Head of caudate nucleus (tissue), 42 donors: ENCODE measurements at regions not wholly inside any gene's neighbourhood (a gene's known extent, or its start where the extent isn't known, plus 50 kb on each side); places are given as distances from the start of the nearest gene placed in this dataset.
"Not testable (repeated sequence)": the region's sequence is repeated elsewhere in the genome, so short reads cannot be mapped to it uniquely, and the experiment has no call there.

Experiments
- DNase-seq, 42 donors: peaks; one replicate each; pipeline versions ENCODE4 v3.0.0 to v3.0.0-alpha.2; 2020 to 2021; ENCODE audit warnings: mixed read lengths in 7 of 42
- intact Hi-C: fragments of 100-400 bp; cut with DNase I; formaldehyde crosslinking; loops from one replicate; pipeline ENCODE4 v1.15.0; 2022

GRCh38 chr2:7132753-7133152 lies 215.5 kb downstream of the RNF144A start:
- intact Hi-C loops, result no loop called here

GRCh38 chr2:7133521-7133920 lies 216.3 kb downstream of the RNF144A start:
- no peak for DNase-seq
- intact Hi-C loops, result no loop called here

More at GRCh38 chr2:7132753-7133152, 215.5 kb downstream of the RNF144A start:
- DNase-seq, result no peak

DNA sequence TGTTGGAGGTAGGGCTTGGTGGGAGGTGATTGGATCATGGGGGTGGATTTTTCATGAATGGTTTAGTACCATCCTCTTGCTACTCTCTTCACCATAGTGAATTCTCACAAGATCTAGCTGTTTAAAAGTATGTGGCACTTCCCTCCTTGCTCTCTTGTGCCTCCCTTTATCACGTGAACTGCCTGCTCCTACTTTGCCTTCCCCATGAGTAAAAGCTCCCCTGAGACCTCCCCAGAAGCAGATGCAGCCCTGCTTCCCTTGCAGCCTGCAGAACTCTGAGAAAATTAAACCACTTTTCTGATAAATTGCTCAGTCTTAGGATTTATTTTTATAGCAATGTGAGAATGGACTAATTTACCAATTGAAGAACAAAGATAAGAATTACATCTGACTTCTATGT lies 223.1 kb downstream of the RNF144A start:
- intact Hi-C loops, result no loop called here
- DNase-seq, result no peak

DNA sequence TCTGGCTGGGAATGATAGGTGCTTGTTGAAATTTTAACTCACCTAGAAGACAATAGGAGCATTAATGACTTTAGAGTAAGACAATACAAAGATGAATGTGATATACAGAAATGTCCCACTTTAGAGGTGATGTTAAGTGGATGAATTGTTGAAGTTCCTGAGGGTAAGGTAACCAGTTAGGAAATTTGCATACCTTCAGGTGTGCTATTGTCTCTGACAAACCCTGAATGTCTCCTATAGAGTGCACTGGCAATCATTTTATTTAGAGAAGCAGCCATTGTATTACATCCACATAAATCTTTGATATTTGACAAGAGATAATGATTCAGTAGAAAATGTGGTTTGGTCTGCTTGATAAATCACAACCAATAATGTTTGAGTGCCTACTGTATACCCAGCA lies 228.5 kb downstream of the RNF144A start:
- intact Hi-C loops, result no loop called here
- DNase-seq, result no peak

GRCh38 chr2:7146151-7146550 lies 228.9 kb downstream of the RNF144A start:
- intact Hi-C loops, result no loop called here
- DNase-seq, result no peak

DNA sequence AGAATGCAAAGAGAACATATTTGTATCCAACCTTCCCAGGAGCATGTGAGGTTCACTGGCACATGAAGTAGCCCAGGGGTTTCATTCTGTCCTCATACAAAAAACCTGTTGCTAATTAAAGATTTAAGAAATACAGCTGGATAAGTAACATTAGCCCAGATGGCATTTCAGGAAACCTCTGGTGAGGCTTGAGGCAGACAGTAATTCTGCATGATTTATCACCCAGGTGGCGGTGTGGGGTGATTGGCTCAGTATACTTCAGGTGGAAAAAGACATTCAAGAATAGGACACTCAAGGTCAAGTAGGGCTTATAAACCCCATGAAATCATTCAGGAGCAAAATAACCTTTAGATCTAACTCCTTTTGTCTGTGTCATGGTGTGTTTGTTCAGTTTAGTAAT lies 237.4 kb downstream of the RNF144A start:
- intact Hi-C loops, result no loop called here
- DNase-seq, result no peak

GRCh38 chr2:7161501-7161900 lies 244.3 kb downstream of the RNF144A start:
- intact Hi-C loops, result no loop called here
- no peak for DNase-seq

- no peak for DNase-seq
- intact Hi-C loops, result no loop called here
Measured at GRCh38 chr2:7165736-7166135, 248.5 kb downstream of the RNF144A start.

GRCh38 chr2:7167801-7168411 lies 250.7 kb downstream of the RNF144A start:
- no peak for DNase-seq
- intact Hi-C loops, result no loop called here

- no peak for DNase-seq
- intact Hi-C loops, result no loop called here
Measured at GRCh38 chr2:7169593-7169992, 252.4 kb downstream of the RNF144A start.

DNA sequence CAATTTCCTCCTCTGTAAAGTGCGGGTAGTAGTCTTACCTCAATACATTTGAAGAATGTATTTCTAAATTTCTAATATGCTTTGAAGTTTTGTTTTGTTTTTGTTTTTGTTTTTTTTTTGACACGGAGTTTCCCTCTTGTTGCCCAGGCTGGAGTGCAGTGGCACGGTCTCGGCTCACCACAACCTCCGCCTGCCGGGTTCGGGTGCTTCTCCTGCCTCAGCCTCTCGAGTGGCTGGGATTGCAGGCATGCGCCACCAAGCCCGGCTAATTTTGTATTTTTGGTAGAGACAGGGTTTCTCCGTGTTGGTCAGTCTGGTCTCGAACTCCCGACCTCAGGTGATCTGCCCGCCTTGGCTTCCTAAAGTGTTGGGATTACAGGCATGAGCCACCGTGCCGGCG lies 261.8 kb downstream of the RNF144A start:
- intact Hi-C loops, DNase-seq: not testable (repeated sequence)

GRCh38 chr2:7180638-7181370 lies 263.6 kb downstream of the RNF144A start:
- no peak for DNase-seq
- intact Hi-C loops, result no loop called here

- intact Hi-C loops, result no loop called here
Measured at GRCh38 chr2:7182525-7182924, 265.3 kb downstream of the RNF144A start.

DNA sequence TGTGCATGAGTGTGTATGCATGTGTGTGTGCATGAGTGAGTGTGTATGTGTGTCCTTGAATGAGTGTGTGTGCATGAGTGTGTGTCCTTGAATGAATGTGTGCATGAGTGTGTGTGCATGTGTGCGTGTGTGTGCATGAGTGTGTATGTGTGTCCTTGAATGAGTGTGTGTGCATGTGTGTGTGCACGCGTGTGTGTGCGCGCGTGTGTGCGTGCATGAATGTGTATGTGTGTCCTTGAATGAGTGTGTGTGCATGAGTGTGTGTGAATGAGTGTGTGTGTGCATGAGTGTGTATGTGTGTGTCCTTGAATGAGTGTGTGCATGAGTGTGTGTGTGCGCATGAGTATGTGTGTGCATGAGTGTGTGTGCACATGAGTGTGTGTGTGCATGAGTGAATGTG lies 271.9 kb downstream of the RNF144A start:
- intact Hi-C loops, result no loop called here
- no peak for DNase-seq

More at GRCh38 chr2:7182525-7182924, 265.3 kb downstream of the RNF144A start:
- DNase-seq, result no peak

DNA sequence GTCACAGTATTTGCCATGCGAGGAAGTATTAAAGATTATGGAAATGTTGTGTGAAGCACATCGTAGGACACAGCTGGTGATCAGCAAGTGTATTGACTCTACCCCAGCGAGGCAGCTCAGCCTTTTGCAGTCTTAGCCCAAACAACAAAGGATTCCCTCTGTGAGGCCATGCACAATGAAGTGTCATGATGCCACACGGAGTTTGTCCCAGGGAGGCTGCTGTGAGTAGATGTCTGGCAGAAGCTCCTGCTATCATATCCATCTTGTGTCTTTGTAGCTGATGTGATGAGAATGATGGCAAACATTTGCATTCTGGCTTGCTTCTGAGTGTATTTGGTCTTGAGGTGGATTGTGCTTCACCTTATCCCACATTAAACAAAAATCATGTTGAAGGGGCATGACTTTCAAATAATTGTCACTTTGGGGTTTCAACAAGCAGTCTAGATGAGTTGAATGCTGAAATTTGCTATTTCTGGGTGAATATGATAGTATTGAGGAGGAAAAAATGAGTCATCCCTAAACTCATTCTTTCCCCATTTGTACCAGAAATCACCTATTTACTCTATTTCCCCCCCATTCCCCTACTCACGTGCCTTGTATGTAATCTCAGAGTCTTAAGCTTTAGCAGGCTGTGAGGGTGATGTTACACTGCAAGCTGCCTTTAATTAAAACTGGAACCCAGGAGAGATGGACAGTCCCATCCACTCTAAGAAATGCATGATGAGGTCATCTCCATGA lies 273.5 kb downstream of the RNF144A start:
- intact Hi-C loops, result no loop called here
- DNase-seq, result no peak

GRCh38 chr2:7191932-7192331 lies 274.7 kb downstream of the RNF144A start:
- no peak for DNase-seq
- intact Hi-C loops, result no loop called here

DNA sequence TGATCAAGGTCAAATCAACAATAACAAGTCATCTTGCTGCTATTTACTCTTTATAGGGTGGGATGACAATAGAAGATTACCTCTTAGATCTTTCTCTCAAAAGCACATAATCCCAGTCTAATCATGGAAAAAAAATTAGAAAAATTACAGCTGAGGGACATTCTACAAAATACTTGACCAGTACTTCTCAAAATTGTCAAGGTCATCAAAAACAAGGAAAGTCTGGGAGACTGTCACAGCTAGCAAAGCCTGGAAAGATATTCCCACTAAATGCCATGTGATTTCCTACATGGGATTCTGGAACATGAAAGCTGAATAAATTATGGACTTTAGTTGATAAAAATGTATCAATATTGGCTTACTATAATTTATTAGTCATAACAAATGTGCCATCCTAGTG lies 276.2 kb downstream of the RNF144A start:
- intact Hi-C loops, result no loop called here
- DNase-seq, result no peak

DNA sequence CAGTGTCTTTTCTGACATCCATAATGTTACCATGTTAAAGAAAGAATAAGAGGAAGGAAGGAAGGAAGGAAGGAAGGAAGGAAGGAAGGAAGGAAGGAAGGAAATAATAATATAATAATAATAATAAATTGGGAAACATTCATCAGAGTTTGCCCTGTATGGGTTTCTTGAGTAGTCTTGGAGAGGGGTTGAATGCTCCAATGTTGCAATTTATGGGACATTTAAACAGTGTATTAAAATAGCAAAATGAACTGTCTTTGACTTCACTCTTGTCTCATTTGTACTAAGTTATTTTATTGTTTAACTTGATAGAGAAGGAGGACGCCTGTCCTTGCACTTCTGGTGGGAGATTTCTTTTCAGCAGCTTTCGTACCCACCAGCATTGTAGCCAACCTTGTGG lies 277.7 kb downstream of the RNF144A start:
- intact Hi-C loops, result no loop called here
- no peak for DNase-seq

- DNase-seq, result no peak
- intact Hi-C loops, result no loop called here
Measured at GRCh38 chr2:7196883-7197282, 279.7 kb downstream of the RNF144A start.

- no peak for DNase-seq
- intact Hi-C loops, result loop anchor here (10.0 kb wide), 1 partner anchor 1483 kb away; the partner anchor contains the start of gene ID2
Measured at GRCh38 chr2:7201851-7202250, 284.6 kb downstream of the RNF144A start.
